Osteoblast (primary cell): ENCODE measurements at regions not wholly inside any gene's neighbourhood (a gene's known extent, or its start where the extent isn't known, plus 50 kb on each side); places are given as distances from the start of the nearest gene placed in this dataset.

Experiments used
- DNase-seq: peaks from one replicate; pipeline ENCODE4 v3.0.0; 2011; ENCODE audit warnings: low spot score, mixed read lengths; ENCODE audit not compliant: insufficient read length; ENCODE audit errors: missing footprints
- H2AFZ ChIP-seq: 2 replicates; pipeline ENCODE4 v1.6.0; 2011; ENCODE audit warnings: mild to moderate bottlenecking, low read length
- H3K27ac ChIP-seq: 2 replicates; pipeline ENCODE4 v1.5.1; 2011; ENCODE audit warnings: mild to moderate bottlenecking, low read depth, low read length, moderate library complexity
- H3K27me3 ChIP-seq: 2 replicates; pipeline ENCODE4 v1.6.0; 2012; ENCODE audit warnings: mild to moderate bottlenecking, control low read depth, inconsistent platforms, low read length, moderate library complexity; ENCODE audit not compliant: insufficient read depth
- H3K36me3 ChIP-seq: 2 replicates; pipeline ENCODE4 v1.5.1; 2011; ENCODE audit warnings: mild to moderate bottlenecking, low read length, control low read depth, moderate library complexity; ENCODE audit not compliant: insufficient read depth
- H3K4me1 ChIP-seq: 2 replicates; pipeline ENCODE4 v1.5.1; 2011; ENCODE audit warnings: mild to moderate bottlenecking, low read length, control low read depth, moderate library complexity; ENCODE audit not compliant: insufficient read depth
- H3K4me2 ChIP-seq: 2 replicates; pipeline ENCODE4 v1.6.0; 2011; ENCODE audit warnings: mild to moderate bottlenecking, low read length; ENCODE audit not compliant: insufficient read depth
- H3K4me3 ChIP-seq: fragments of 200-600 bp; sonication (generic); 3 replicates; pipeline ENCODE4 v1.5.1; 2012; ENCODE audit warnings: mild to moderate bottlenecking, low read length, inconsistent platforms; ENCODE audit not compliant: insufficient read depth
- H3K79me2 ChIP-seq: 2 replicates; pipeline ENCODE4 v1.6.0; 2012; ENCODE audit warnings: mild to moderate bottlenecking, low read length, control low read depth, inconsistent platforms; ENCODE audit not compliant: insufficient read depth
- H3K9me3 ChIP-seq: 2 replicates; pipeline ENCODE4 v1.5.1; 2011; ENCODE audit warnings: low read depth, low read length, control low read depth
- H4K20me1 ChIP-seq: 2 replicates; pipeline ENCODE4 v1.6.0; 2012; ENCODE audit warnings: mild to moderate bottlenecking, low read length, control low read depth; ENCODE audit not compliant: insufficient read depth
- CTCF ChIP-seq: IDR thresholded peaks from 2 replicates; pipeline ENCODE4 v1.5.1; 2011; ENCODE audit warnings: mild to moderate bottlenecking, low read depth, low read length, moderate library complexity; ENCODE audit errors: extremely low read depth

- no peak for TF ChIP-seq CTCF
- H4K20me1 ChIP-seq, result no peaks in the 10 kb centered on the region
- no peaks in the 10 kb centered on the region for H3K36me3 ChIP-seq
- H3K4me2 ChIP-seq, result no peak overlapping the region
- H3K27me3 ChIP-seq, result no peaks in the 10 kb centered on the region
- no peak for DNase-seq
- H3K79me2 ChIP-seq, result no peaks in the 10 kb centered on the region
- H3K27ac ChIP-seq, result no peak overlapping the region
- no peaks in the 10 kb centered on the region for H3K9me3 ChIP-seq
- H2AFZ ChIP-seq, result no peak overlapping the region
- no peak overlapping the region for H3K4me3 ChIP-seq
- H3K4me1 ChIP-seq, result no peaks in the 10 kb centered on the region
Measured at GRCh38 chr7:83864551-83864950, 215.6 kb upstream of the SEMA3E start.

- no peak for DNase-seq
- Histone ChIP-seq H2AFZ (no peak overlapping the region), H3K9me3 (no peaks in the 10 kb centered on the region), H3K4me2 (no peak overlapping the region), H3K27ac (no peak overlapping the region), H4K20me1 (no peaks in the 10 kb centered on the region), H3K36me3 (no peaks in the 10 kb centered on the region), H3K4me3 (no peak overlapping the region), H3K4me1 (no peaks in the 10 kb centered on the region), H3K27me3 (no peaks in the 10 kb centered on the region), H3K79me2 (no peaks in the 10 kb centered on the region)
- no peak for TF ChIP-seq CTCF
Measured at GRCh38 chr7:83863906-83864305, 215.0 kb upstream of the SEMA3E start.

- TF ChIP-seq CTCF, result no peak
- no peak overlapping the region for H3K27ac ChIP-seq
- no peaks in the 10 kb centered on the region for H3K27me3 ChIP-seq
- H4K20me1 ChIP-seq, result no peaks in the 10 kb centered on the region
- H3K36me3 ChIP-seq, result no peaks in the 10 kb centered on the region
- H3K9me3 ChIP-seq, result no peaks in the 10 kb centered on the region
- no peak overlapping the region for H2AFZ ChIP-seq
- H3K4me1 ChIP-seq, result no peaks in the 10 kb centered on the region
- no peak for DNase-seq
- H3K4me3 ChIP-seq, result no peak overlapping the region
- H3K4me2 ChIP-seq, result no peak overlapping the region
- no peaks in the 10 kb centered on the region for H3K79me2 ChIP-seq
Measured at GRCh38 chr7:83861876-83862275, 212.9 kb upstream of the SEMA3E start.

GRCh38 chr7:83859827-83860226 is 210.9 kb upstream of the SEMA3E start:
- Histone ChIP-seq H3K36me3 (no peaks in the 10 kb centered on the region), H3K27ac (no peak overlapping the region), H3K79me2 (no peaks in the 10 kb centered on the region), H3K9me3 (no peaks in the 10 kb centered on the region), H2AFZ (no peak overlapping the region), H3K27me3 (no peaks in the 10 kb centered on the region), H4K20me1 (no peaks in the 10 kb centered on the region), H3K4me1 (no peaks in the 10 kb centered on the region), H3K4me3 (no peak overlapping the region), H3K4me2 (no peak overlapping the region)
- no peak for DNase-seq
- TF ChIP-seq CTCF, result no peak
